Glutamatergic neuron (in vitro differentiated cells): ENCODE measurements at regions not wholly inside any gene's neighbourhood (a gene's known extent, or its start where the extent isn't known, plus 50 kb on each side); places are given as distances from the start of the nearest gene placed in this dataset.

Experiments
- DNase-seq: peaks from one replicate; pipeline ENCODE4 v3.0.0; 2022
- H3K27ac Mint-ChIP-seq: one replicate; pipeline ENCODE4 v1.8.0; 2020; ENCODE audit warnings: mild to moderate bottlenecking, mixed read lengths, inconsistent platforms; ENCODE audit not compliant: unreplicated experiment
- H3K27me3 Mint-ChIP-seq: one replicate; pipeline ENCODE4 v1.8.0; 2020; ENCODE audit warnings: mild to moderate bottlenecking, moderate library complexity, mixed read lengths, inconsistent platforms; ENCODE audit not compliant: unreplicated experiment
- H3K36me3 Mint-ChIP-seq: one replicate; pipeline ENCODE4 v1.8.0; 2020; ENCODE audit warnings: mild to moderate bottlenecking, mixed read lengths, inconsistent platforms; ENCODE audit not compliant: unreplicated experiment
- H3K4me1 Mint-ChIP-seq: one replicate; pipeline ENCODE4 v1.8.0; 2020; ENCODE audit warnings: mild to moderate bottlenecking, low read depth, mixed read lengths, inconsistent platforms; ENCODE audit not compliant: unreplicated experiment
- H3K4me3 Mint-ChIP-seq: one replicate; pipeline ENCODE4 v1.8.0; 2020; ENCODE audit warnings: mild to moderate bottlenecking, mixed read lengths, inconsistent platforms; ENCODE audit not compliant: unreplicated experiment
- H3K9me3 Mint-ChIP-seq: one replicate; pipeline ENCODE4 v1.8.0; 2020; ENCODE audit warnings: mild to moderate bottlenecking, moderate library complexity, mixed read lengths, inconsistent platforms; ENCODE audit not compliant: unreplicated experiment
- TF ChIP-seq, protein P1 (sequence below): fragments of 200-600 bp; sonication (generic); IDR thresholded peaks from one replicate; pipeline ENCODE4 v1.5.0; 2021; ENCODE audit not compliant: partially characterized antibody, unreplicated experiment

- TF ChIP-seq, protein P1, sequence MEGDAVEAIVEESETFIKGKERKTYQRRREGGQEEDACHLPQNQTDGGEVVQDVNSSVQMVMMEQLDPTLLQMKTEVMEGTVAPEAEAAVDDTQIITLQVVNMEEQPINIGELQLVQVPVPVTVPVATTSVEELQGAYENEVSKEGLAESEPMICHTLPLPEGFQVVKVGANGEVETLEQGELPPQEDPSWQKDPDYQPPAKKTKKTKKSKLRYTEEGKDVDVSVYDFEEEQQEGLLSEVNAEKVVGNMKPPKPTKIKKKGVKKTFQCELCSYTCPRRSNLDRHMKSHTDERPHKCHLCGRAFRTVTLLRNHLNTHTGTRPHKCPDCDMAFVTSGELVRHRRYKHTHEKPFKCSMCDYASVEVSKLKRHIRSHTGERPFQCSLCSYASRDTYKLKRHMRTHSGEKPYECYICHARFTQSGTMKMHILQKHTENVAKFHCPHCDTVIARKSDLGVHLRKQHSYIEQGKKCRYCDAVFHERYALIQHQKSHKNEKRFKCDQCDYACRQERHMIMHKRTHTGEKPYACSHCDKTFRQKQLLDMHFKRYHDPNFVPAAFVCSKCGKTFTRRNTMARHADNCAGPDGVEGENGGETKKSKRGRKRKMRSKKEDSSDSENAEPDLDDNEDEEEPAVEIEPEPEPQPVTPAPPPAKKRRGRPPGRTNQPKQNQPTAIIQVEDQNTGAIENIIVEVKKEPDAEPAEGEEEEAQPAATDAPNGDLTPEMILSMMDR, result no peak
- Mint-ChIP-seq H3K4me1 (no peaks in the 10 kb centered on the region), H3K36me3 (peaks cover 11% of the 10 kb centered on the region), H3K4me3 (no peak overlapping the region), H3K27ac (no peak overlapping the region), H3K27me3 (peaks cover 3% of the 10 kb centered on the region), H3K9me3 (peaks cover 8% of the 10 kb centered on the region)
- no peak for DNase-seq
Measured at GRCh38 chr9:118736406-118736805, 632.8 kb downstream of the BRINP1 start.

GRCh38 chr9:118751077-118751847, 618.0 kb downstream of the BRINP1 start:
- no peaks in the 10 kb centered on the region for H3K9me3 Mint-ChIP-seq
- no peak overlapping the region for H3K4me3 Mint-ChIP-seq
- TF ChIP-seq, protein P1, result no peak
- no peak overlapping the region for H3K27ac Mint-ChIP-seq
- H3K4me1 Mint-ChIP-seq, result no peaks in the 10 kb centered on the region
- H3K27me3 Mint-ChIP-seq, result no peaks in the 10 kb centered on the region
- DNase-seq, result no peak
- peaks cover 20% of the 10 kb centered on the region for H3K36me3 Mint-ChIP-seq

GRCh38 chr9:118751848-118752223, 617.4 kb downstream of the BRINP1 start:
- TF ChIP-seq, protein P1, result no peak
- no peak for DNase-seq
- no peak overlapping the region for H3K4me3 Mint-ChIP-seq
- no peak overlapping the region for H3K27ac Mint-ChIP-seq
- H3K27me3 Mint-ChIP-seq, result no peaks in the 10 kb centered on the region
- H3K9me3 Mint-ChIP-seq, result no peaks in the 10 kb centered on the region
- H3K4me1 Mint-ChIP-seq, result no peaks in the 10 kb centered on the region
- H3K36me3 Mint-ChIP-seq, result peaks cover 20% of the 10 kb centered on the region

DNA sequence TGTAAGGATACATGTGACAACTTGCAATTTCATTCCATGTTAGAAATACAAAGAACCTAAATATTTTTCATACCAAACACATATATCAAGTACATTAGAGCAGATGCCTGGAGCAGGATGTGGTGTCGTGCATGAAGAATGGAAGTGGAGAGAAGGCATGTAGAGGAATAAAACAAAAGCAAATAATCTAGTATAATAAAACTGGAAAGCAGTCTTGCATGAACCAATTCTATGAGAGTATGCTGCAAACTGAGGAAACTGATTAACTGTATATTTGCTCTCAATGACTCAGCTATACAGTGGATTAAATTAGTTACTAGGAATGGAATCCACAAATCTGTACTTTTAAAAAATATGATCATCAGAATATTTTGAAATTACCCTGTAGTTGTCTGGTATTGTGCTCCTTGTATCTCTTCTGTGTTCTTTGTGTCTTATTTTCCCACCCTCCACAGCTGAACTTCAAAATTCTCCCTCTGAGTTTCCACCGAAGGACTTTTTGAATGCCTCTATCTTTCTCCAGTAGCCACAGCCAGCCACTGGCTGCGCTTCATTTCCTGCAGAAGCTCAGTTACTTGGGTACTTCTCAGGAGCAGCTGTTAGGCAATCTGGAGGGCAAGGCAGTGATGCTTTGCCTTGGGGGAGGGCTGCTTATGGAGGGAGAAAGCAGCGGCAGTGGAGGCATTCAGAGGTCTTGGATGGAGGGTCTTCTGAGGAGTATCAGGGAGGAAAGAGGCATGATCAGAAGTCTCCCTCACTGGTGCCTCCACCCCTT, 608.0 kb downstream of the BRINP1 start:
- TF ChIP-seq, protein P1, result no peak
- Mint-ChIP-seq H3K36me3 (no peaks in the 10 kb centered on the region), H3K4me3 (no peak overlapping the region), H3K27me3 (peaks cover 1% of the 10 kb centered on the region), H3K4me1 (no peaks in the 10 kb centered on the region), H3K27ac (no peak overlapping the region), H3K9me3 (peaks cover 3% of the 10 kb centered on the region)
- no peak for DNase-seq

DNA sequence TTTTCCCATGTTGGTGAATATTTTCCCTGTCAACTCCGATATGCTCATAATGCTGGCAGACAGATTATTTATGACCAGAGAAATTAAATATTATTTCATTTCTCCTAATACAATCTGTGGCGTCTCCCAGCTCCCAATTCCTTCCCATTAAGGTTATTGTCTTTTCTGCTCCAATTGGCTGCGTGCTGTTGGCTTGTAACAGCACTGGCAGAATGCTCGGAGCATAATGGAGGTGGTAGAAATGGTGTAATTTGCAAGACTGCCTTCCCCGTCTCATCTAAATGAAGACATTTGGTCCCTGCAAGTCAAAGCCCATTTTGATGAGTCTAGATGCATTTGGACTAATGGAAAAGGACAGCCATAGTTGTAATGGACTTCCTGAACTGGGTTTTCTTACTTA, 601.7 kb downstream of the BRINP1 start:
- H3K4me3 Mint-ChIP-seq, result no peak overlapping the region

More for the DNA sequence above, 601.7 kb downstream of the BRINP1 start:
- Mint-ChIP-seq H3K27me3 (no peaks in the 10 kb centered on the region), H3K4me1 (no peaks in the 10 kb centered on the region), H3K36me3 (no peaks in the 10 kb centered on the region), H3K27ac (no peak overlapping the region), H3K9me3 (no peaks in the 10 kb centered on the region)
- no peak for DNase-seq
- TF ChIP-seq, protein P1, result no peak
